ENCODE measurements at regions not wholly inside any gene's neighbourhood (a gene's known extent, or its start where the extent isn't known, plus 50 kb on each side); places are given as distances from the start of the nearest gene placed in this dataset.
A peak's percentile ranks its signal among the peaks of the same experiment; 100 is the strongest.
"Not testable (repeated sequence)": the region's sequence is repeated elsewhere in the genome, so short reads cannot be mapped to it uniquely, and the experiment has no call there.

DNA sequence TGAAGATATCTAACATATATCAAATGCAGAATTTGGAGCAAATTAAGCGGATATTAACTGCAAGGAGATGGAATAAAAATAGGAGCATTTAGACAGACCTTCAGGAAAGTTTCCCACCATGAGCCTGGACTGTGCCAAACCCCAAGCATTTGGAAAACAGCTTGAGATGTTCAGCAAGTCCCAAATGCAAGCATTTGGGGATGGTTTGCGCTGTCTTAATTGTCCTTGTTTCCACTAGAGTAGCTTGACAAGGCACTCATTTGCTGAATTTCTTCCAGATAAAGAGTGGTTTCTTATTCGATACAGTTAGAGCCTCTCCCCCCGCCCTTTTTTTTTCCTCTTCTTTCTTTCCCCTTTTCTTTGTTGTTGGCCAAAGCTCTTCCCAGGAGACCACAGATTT is 77.1 kb upstream of the CDC42EP3 start:
- ATAC-seq, result no peak
- Histone ChIP-seq H3K9me3 (no peaks in the 10 kb centered on the region), H3K4me1 (no peaks in the 10 kb centered on the region), H3K4me2 (no peak overlapping the region), H3K27ac (no peak overlapping the region), H3K4me3 (no peak overlapping the region)
- ChIA-PET POLR2A (no interaction called here), CTCF (no interaction called here)
- no peak for DNase-seq (ENCODE audit: low read depth in 1 of 2, low spot score in 1 of 2)
- WGBS (ENCODE audit: missing lambda C conversion rate), result 79% methylated on average over 4 of the region's 4 CpGs
- no peak for TF ChIP-seq SMC3 (IDR thresholded peaks at IDR 0.05)
- no peak for TF ChIP-seq SREBF2 (IDR thresholded peaks at IDR 0.05)
- TF ChIP-seq HDAC2 (IDR thresholded peaks at IDR 0.05), result no peak
- TF ChIP-seq, protein P1, sequence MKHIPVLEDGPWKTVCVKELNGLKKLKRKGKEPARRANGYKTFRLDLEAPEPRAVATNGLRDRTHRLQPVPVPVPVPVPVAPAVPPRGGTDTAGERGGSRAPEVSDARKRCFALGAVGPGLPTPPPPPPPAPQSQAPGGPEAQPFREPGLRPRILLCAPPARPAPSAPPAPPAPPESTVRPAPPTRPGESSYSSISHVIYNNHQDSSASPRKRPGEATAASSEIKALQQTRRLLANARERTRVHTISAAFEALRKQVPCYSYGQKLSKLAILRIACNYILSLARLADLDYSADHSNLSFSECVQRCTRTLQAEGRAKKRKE (CRISPR knock-in tag; IDR thresholded peaks at IDR 0.05; ENCODE audit: low read depth), result no peak
- no peak for TF ChIP-seq HEYL (CRISPR knock-in tag; IDR thresholded peaks at IDR 0.05)
- no peak for TF ChIP-seq KDM1A (IDR thresholded peaks at IDR 0.05; ENCODE audit: low read depth)
- TF ChIP-seq PHF8 (IDR thresholded peaks at IDR 0.05; ENCODE audit: borderline replicate concordance, low read depth), result no peak
- no peak for TF ChIP-seq JUNB (IDR thresholded peaks at IDR 0.05)
- TF ChIP-seq CBX2 (IDR thresholded peaks at IDR 0.05; ENCODE audit: borderline replicate concordance, low read depth), result no peak
- TF ChIP-seq NFE2L2 (conservative IDR thresholded peaks at IDR 0.05; ENCODE audit: low read length), result no peak
- no peak for TF ChIP-seq MAZ (IDR thresholded peaks at IDR 0.05; ENCODE audit: borderline replicate concordance, low read depth, low read length)
- TF ChIP-seq RAD21 (conservative IDR thresholded peaks at IDR 0.05 in 1 of 2, IDR thresholded peaks at IDR 0.05 in 1 of 2), result no peak
- TF ChIP-seq JUN (IDR thresholded peaks at IDR 0.05), result no peak
- TF ChIP-seq, protein P2, sequence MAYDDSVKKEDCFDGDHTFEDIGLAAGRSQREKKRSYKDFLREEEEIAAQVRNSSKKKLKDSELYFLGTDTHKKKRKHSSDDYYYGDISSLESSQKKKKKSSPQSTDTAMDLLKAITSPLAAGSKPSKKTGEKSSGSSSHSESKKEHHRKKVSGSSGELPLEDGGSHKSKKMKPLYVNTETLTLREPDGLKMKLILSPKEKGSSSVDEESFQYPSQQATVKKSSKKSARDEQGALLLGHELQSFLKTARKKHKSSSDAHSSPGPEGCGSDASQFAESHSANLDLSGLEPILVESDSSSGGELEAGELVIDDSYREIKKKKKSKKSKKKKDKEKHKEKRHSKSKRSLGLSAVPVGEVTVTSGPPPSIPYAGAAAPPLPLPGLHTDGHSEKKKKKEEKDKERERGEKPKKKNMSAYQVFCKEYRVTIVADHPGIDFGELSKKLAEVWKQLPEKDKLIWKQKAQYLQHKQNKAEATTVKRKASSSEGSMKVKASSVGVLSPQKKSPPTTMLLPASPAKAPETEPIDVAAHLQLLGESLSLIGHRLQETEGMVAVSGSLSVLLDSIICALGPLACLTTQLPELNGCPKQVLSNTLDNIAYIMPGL (CRISPR knock-in tag; IDR thresholded peaks at IDR 0.05; ENCODE audit: borderline replicate concordance), result no peak
- FAIRE-seq, result no peak

DNA sequence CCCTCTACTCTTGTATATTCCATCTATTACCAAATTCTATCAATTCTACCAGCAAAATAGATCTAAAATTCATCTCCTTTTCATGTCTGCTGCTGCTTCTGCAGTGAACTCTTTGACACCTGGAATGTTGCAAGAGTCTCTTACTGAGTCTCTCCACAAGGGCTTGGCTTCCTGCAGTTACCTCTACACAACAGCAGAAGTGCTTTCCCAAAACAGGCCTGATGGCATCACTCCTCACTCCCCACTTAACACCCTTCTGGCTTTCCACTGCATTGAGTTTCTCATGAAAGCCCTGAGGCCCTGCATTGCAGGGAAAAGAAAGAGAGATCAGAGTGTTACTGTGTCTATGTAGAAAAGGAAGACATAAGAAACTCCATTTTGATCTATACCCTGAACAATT is 78.8 kb upstream of the CDC42EP3 start:
- CTCF ChIA-PET; POLR2A ChIA-PET; FAIRE-seq; H3K4me2 ChIP-seq; H3K4me1 ChIP-seq; DNase-seq (ENCODE audit: low read depth in 1 of 2, low spot score in 1 of 2); H3K4me3 ChIP-seq; H3K9me3 ChIP-seq; H3K27ac ChIP-seq: not testable (repeated sequence)
- peak; percentile 32 to 64; a peak in 1 of 6 replicates for ATAC-seq

DNA sequence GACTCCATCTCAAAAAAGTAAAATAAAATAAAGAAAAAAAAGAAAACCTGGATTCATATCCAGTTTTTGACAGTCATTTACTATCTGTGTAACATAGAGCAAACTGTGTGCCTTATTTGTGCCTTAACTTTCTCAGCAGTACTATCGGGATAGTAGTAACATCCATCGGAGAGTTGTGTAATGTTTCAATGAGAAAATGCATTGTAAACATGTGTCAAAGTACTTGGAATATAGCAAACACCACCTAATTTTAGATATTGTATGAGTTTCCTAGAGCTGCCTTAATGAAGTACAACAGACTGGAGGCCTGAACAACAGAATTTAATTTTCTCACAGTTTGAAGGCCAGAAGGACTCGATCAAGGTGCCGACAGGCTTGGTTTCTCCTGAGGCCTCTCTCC is 81.3 kb upstream of the CDC42EP3 start:
- no peak overlapping the region for H3K27ac ChIP-seq
- no peak overlapping the region for H3K4me2 ChIP-seq
- 0 out of 3 replicates have a peak, but pooled peaks cover 3% of the 10 kb centered on the region for H3K9me3 ChIP-seq
- H3K4me1 ChIP-seq, result no peaks in the 10 kb centered on the region
- CTCF ChIA-PET, result no interaction called here
- FAIRE-seq (no peak), DNase-seq (ENCODE audit: low read depth in 1 of 2, low spot score in 1 of 2) (no peak), ATAC-seq (no peak)
- WGBS (ENCODE audit: missing lambda C conversion rate), result 94% methylated on average over 4 of the region's 4 CpGs
- H3K4me3 ChIP-seq, result no peak overlapping the region
- POLR2A ChIA-PET, result no interaction called here
- TF ChIP-seq CBX8 (IDR thresholded peaks at IDR 0.05) (no peak), ESRRA (IDR thresholded peaks at IDR 0.05; ENCODE audit: borderline replicate concordance, low read length) (no peak), ZNF302 (CRISPR knock-in tag; IDR thresholded peaks at IDR 0.05) (no peak), HEYL (CRISPR knock-in tag; IDR thresholded peaks at IDR 0.05) (no peak), MAFK (IDR thresholded peaks at IDR 0.05; ENCODE audit: partially characterized antibody) (no peak), RNF2 (IDR thresholded peaks at IDR 0.05; ENCODE audit: borderline replicate concordance, low read depth) (no peak), RFX5 (IDR thresholded peaks at IDR 0.05) (no peak), FOXS1 (CRISPR knock-in tag; IDR thresholded peaks at IDR 0.05) (no peak), BHLHE40 (IDR thresholded peaks at IDR 0.05; ENCODE audit: low read depth, low read length) (no peak), RAD21 (conservative IDR thresholded peaks at IDR 0.05 in 1 of 2, IDR thresholded peaks at IDR 0.05 in 1 of 2) (no peak), PHF8 (IDR thresholded peaks at IDR 0.05; ENCODE audit: borderline replicate concordance, low read depth) (no peak), FOSB (CRISPR knock-in tag; IDR thresholded peaks at IDR 0.05) (no peak), POLR2AphosphoS2 (conservative IDR thresholded peaks at IDR 0.05; ENCODE audit: low read length) (no peak), HOXA7 (CRISPR knock-in tag; IDR thresholded peaks at IDR 0.05) (no peak)
- TF ChIP-seq, protein P3, sequence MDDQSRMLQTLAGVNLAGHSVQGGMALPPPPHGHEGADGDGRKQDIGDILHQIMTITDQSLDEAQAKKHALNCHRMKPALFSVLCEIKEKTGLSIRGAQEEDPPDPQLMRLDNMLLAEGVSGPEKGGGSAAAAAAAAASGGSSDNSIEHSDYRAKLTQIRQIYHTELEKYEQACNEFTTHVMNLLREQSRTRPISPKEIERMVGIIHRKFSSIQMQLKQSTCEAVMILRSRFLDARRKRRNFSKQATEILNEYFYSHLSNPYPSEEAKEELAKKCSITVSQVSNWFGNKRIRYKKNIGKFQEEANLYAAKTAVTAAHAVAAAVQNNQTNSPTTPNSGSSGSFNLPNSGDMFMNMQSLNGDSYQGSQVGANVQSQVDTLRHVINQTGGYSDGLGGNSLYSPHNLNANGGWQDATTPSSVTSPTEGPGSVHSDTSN (IDR thresholded peaks at IDR 0.05), result no peak
- TF ChIP-seq, protein P1 (CRISPR knock-in tag; IDR thresholded peaks at IDR 0.05; ENCODE audit: low read depth), result no peak
- TF ChIP-seq, protein P4, sequence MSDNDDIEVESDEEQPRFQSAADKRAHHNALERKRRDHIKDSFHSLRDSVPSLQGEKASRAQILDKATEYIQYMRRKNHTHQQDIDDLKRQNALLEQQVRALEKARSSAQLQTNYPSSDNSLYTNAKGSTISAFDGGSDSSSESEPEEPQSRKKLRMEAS (IDR thresholded peaks at IDR 0.05), result no peak
- TF ChIP-seq, protein P5, sequence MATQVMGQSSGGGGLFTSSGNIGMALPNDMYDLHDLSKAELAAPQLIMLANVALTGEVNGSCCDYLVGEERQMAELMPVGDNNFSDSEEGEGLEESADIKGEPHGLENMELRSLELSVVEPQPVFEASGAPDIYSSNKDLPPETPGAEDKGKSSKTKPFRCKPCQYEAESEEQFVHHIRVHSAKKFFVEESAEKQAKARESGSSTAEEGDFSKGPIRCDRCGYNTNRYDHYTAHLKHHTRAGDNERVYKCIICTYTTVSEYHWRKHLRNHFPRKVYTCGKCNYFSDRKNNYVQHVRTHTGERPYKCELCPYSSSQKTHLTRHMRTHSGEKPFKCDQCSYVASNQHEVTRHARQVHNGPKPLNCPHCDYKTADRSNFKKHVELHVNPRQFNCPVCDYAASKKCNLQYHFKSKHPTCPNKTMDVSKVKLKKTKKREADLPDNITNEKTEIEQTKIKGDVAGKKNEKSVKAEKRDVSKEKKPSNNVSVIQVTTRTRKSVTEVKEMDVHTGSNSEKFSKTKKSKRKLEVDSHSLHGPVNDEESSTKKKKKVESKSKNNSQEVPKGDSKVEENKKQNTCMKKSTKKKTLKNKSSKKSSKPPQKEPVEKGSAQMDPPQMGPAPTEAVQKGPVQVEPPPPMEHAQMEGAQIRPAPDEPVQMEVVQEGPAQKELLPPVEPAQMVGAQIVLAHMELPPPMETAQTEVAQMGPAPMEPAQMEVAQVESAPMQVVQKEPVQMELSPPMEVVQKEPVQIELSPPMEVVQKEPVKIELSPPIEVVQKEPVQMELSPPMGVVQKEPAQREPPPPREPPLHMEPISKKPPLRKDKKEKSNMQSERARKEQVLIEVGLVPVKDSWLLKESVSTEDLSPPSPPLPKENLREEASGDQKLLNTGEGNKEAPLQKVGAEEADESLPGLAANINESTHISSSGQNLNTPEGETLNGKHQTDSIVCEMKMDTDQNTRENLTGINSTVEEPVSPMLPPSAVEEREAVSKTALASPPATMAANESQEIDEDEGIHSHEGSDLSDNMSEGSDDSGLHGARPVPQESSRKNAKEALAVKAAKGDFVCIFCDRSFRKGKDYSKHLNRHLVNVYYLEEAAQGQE (IDR thresholded peaks at IDR 0.05), result no peak

All from A549 (cell line).